Stomach (tissue), 4 donors: ENCODE measurements at regions not wholly inside any gene's neighbourhood (a gene's known extent, or its start where the extent isn't known, plus 50 kb on each side); places are given as distances from the start of the nearest gene placed in this dataset.

Experiments
- EP300 ChIP-seq: sonication (generic); formaldehyde crosslinking; IDR thresholded peaks from one replicate; pipeline ENCODE4 v1.6.1; 2017; ENCODE audit warnings: antibody characterized with exemption
- POLR2A ChIP-seq, 4 donors: fragments of 450-650 bp; IDR thresholded peaks; one replicate each; pipeline ENCODE4 v1.6.1; 2016; ENCODE audit warnings: antibody characterized with exemption in 4 of 4, control low read depth in 2 of 4, mild to moderate bottlenecking in 1 of 4, moderate library complexity in 1 of 4
- POLR2AphosphoS5 ChIP-seq, 3 donors: sonication (generic); formaldehyde crosslinking; IDR thresholded peaks; one replicate each; pipeline ENCODE4 v1.6.1; 2016; ENCODE audit warnings: antibody characterized with exemption in 3 of 3
- TF ChIP-seq, protein P1 (sequence below), 7 experiments: fragments of 450-650 bp in 4 of 7; fragments of 200-600 bp in 3 of 7; sonication (generic) in 3 of 7; IDR thresholded peaks; one replicate each; pipeline ENCODE4 v1.5.1; 2016 to 2019; ENCODE audit warnings: antibody characterized with exemption in 7 of 7, control low read depth in 2 of 7, mild to moderate bottlenecking in 1 of 7

DNA sequence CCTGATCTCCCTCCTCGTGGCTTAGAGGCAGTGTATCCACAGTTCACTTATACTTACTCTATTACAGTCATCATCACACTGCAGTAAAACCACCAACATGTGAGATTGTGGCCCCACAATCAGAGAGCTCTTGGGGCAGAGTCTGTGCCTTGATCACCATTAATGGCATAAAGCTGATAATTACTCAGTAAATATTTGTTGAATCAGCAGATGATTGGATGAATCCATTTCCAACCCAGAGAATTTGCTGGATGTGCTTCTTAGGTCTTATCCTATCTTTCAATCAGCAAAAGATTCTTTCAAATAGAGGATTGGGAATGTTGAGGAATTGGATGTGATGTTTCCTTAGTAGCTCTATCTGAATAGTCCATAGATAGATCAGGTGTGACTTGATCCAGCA lies 88.8 kb upstream of the PITX1 start:
- TF ChIP-seq, protein P1, sequence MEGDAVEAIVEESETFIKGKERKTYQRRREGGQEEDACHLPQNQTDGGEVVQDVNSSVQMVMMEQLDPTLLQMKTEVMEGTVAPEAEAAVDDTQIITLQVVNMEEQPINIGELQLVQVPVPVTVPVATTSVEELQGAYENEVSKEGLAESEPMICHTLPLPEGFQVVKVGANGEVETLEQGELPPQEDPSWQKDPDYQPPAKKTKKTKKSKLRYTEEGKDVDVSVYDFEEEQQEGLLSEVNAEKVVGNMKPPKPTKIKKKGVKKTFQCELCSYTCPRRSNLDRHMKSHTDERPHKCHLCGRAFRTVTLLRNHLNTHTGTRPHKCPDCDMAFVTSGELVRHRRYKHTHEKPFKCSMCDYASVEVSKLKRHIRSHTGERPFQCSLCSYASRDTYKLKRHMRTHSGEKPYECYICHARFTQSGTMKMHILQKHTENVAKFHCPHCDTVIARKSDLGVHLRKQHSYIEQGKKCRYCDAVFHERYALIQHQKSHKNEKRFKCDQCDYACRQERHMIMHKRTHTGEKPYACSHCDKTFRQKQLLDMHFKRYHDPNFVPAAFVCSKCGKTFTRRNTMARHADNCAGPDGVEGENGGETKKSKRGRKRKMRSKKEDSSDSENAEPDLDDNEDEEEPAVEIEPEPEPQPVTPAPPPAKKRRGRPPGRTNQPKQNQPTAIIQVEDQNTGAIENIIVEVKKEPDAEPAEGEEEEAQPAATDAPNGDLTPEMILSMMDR (IDR thresholded peaks at IDR 0.05): no peak
- TF ChIP-seq POLR2AphosphoS5 (IDR thresholded peaks at IDR 0.05) (no peak), POLR2A (IDR thresholded peaks at IDR 0.05) (no peak), EP300 (no peak)
